HG03066 (cell line): ENCODE measurements at regions not wholly inside any gene's neighbourhood (a gene's known extent, or its start where the extent isn't known, plus 50 kb on each side); places are given as distances from the start of the nearest gene placed in this dataset.

Experiments
- ATAC-seq: cut with Tn5 transposase; IDR thresholded peaks from one replicate; pipeline ENCODE4 v1.9.1; 2021; ENCODE audit warnings: low read depth; ENCODE audit not compliant: unreplicated experiment

- ATAC-seq, result no peak
Measured at GRCh38 chr13:34577051-34577450, 365.0 kb upstream of the NBEA start.

GRCh38 chr13:34578471-34578870 is 363.6 kb upstream of the NBEA start:
- no peak for ATAC-seq

- ATAC-seq, result no peak
Measured at GRCh38 chr13:34578917-34579316, 363.2 kb upstream of the NBEA start.

GRCh38 chr13:34583181-34583580 is 358.9 kb upstream of the NBEA start:
- no peak for ATAC-seq

- ATAC-seq, result no peak
Measured at GRCh38 chr13:34587576-34587975, 354.5 kb upstream of the NBEA start.

GRCh38 chr13:34588362-34588761 is 353.7 kb upstream of the NBEA start:
- ATAC-seq, result no peak

- no peak for ATAC-seq
Measured at GRCh38 chr13:34589581-34589980, 352.5 kb upstream of the NBEA start.

- no peak for ATAC-seq
Measured at GRCh38 chr13:34591129-34591528, 350.9 kb upstream of the NBEA start.

GRCh38 chr13:34591900-34592529 is 350.1 kb upstream of the NBEA start:
- no peak for ATAC-seq

GRCh38 chr13:34593658-34594057 is 348.4 kb upstream of the NBEA start:
- no peak for ATAC-seq

- ATAC-seq, result no peak
Measured at GRCh38 chr13:34594507-34594906, 347.6 kb upstream of the NBEA start.

- ATAC-seq, result no peak
Measured at GRCh38 chr13:34608331-34608730, 333.7 kb upstream of the NBEA start.

- no peak for ATAC-seq
Measured at GRCh38 chr13:34611671-34612070, 330.4 kb upstream of the NBEA start.

- no peak for ATAC-seq
Measured at GRCh38 chr13:34617473-34618083, 324.5 kb upstream of the NBEA start.

- ATAC-seq, result no peak
Measured at GRCh38 chr13:34618654-34619053, 323.4 kb upstream of the NBEA start.

GRCh38 chr13:34619326-34619725 is 322.7 kb upstream of the NBEA start:
- ATAC-seq, result no peak

- no peak for ATAC-seq
Measured at GRCh38 chr13:34620074-34620850, 321.8 kb upstream of the NBEA start.

GRCh38 chr13:34620862-34621261 is 321.2 kb upstream of the NBEA start:
- ATAC-seq, result no peak

- no peak for ATAC-seq
Measured at GRCh38 chr13:34623331-34623730, 318.7 kb upstream of the NBEA start.

- ATAC-seq, result no peak
Measured at GRCh38 chr13:34627509-34628208, 314.4 kb upstream of the NBEA start.

GRCh38 chr13:34628209-34628682 is 313.8 kb upstream of the NBEA start:
- no peak for ATAC-seq
